CD4-positive, alpha-beta T cell treated with Interferon alpha-2 for 1 hour (primary cell): ENCODE measurements at regions not wholly inside any gene's neighbourhood (a gene's known extent, or its start where the extent isn't known, plus 50 kb on each side); places are given as distances from the start of the nearest gene placed in this dataset.

Source experiments
- DNase-seq, 2 donors: peaks; one replicate each; pipeline ENCODE4 v3.0.0-alpha.2; 2020 to 2022

- DNase-seq = peak in 1 of 2 donors; percentile 16
Observed at GRCh38 chr6:151701911-151702562, 105.4 kb upstream of the ESR1 start.

- DNase-seq = peak in 1 of 2 donors; percentile 18
Observed at GRCh38 chr6:151702851-151703658, 104.4 kb upstream of the ESR1 start.

GRCh38 chr6:151704383-151704782, 103.1 kb upstream of the ESR1 start:
- no peak for DNase-seq

GRCh38 chr6:151705993-151706733, 101.3 kb upstream of the ESR1 start:
- DNase-seq = no peak

- DNase-seq = no peak
Observed at GRCh38 chr6:151709329-151709728, 98.2 kb upstream of the ESR1 start.

GRCh38 chr6:151716526-151716932, 91.0 kb upstream of the ESR1 start:
- DNase-seq = peak in 1 of 2 donors; percentile 14

- DNase-seq = no peak
Observed at GRCh38 chr6:151719070-151719469, 88.4 kb upstream of the ESR1 start.

GRCh38 chr6:151721146-151721545, 86.3 kb upstream of the ESR1 start:
- DNase-seq = no peak

GRCh38 chr6:151721671-151722070, 85.8 kb upstream of the ESR1 start:
- no peak for DNase-seq

GRCh38 chr6:151722342-151722741, 85.1 kb upstream of the ESR1 start:
- no peak for DNase-seq

- peak; percentile 10 to 35 for DNase-seq
Observed at GRCh38 chr6:151723152-151723551, 84.3 kb upstream of the ESR1 start.

GRCh38 chr6:151729829-151730495, 77.5 kb upstream of the ESR1 start:
- DNase-seq = no peak

- no peak for DNase-seq
Observed at GRCh38 chr6:151730496-151730870, 77.0 kb upstream of the ESR1 start.

- DNase-seq = no peak
Observed at GRCh38 chr6:151731313-151731712, 76.2 kb upstream of the ESR1 start.

GRCh38 chr6:151733680-151734320, 73.7 kb upstream of the ESR1 start:
- no peak for DNase-seq

- DNase-seq = no peak
Observed at GRCh38 chr6:151738267-151738666, 69.2 kb upstream of the ESR1 start.

GRCh38 chr6:151738960-151739359, 68.5 kb upstream of the ESR1 start:
- no peak for DNase-seq

- no peak for DNase-seq
Observed at GRCh38 chr6:151740820-151741219, 66.7 kb upstream of the ESR1 start.

- no peak for DNase-seq
Observed at GRCh38 chr6:151747896-151748295, 59.6 kb upstream of the ESR1 start.

- DNase-seq = no peak
Observed at GRCh38 chr6:151749341-151749740, 58.1 kb upstream of the ESR1 start.

- no peak for DNase-seq
Observed at GRCh38 chr6:151753581-151753980, 53.9 kb upstream of the ESR1 start.

GRCh38 chr6:151757506-151757955, 50.0 kb upstream of the ESR1 start:
- DNase-seq = peak; percentile 40 to 56
